K562 (cell line): ENCODE measurements at regions not wholly inside any gene's neighbourhood (a gene's known extent, or its start where the extent isn't known, plus 50 kb on each side); places are given as distances from the start of the nearest gene placed in this dataset.

Source experiments
- ATAC-seq: fragments of 200-7000 bp; cut with Tn5 transposase; 3 replicates; pipeline ENCODE4 v1.9.1; 2020; ENCODE audit warnings: moderate library complexity
- BruUV-seq: library from RNA; stranded (reverse); fragments of 400-500 nt; replicated peaks from 2 replicates; lab custom pipeline; 2021; lab: Mats Ljungman, UMichigan
- CTCF ChIA-PET: fragments of 300-600 bp; formaldehyde crosslinking; extraction: SDS; loops from one replicate; lab custom pipeline; 2021; ENCODE audit warnings: low intra/inter-chr PET ratio; lab: Yijun Ruan, JAX
- POLR2A ChIA-PET: fragments of 300-600, 350-650 bp; sonication (Branson Sonifier 250); formaldehyde crosslinking; extraction: SDS; loops from one replicate; lab custom pipeline; 2021; ENCODE audit warnings: antibody characterized with exemption, inconsistent platforms; lab: Yijun Ruan, JAX
- DNase-seq, 4 experiments: peaks; one replicate each; pipeline versions ENCODE4 v3.0.0 to v3.0.0-alpha.2; 2011 to 2018; ENCODE audit warnings: low spot score in 3 of 4, mixed read lengths in 3 of 4; ENCODE audit errors: extremely low read depth in 1 of 4
- FAIRE-seq: peaks from 2 replicates; lab custom pipeline; 2011; peaks lifted over from hg19 to GRCh38; lab: Jason Lieb, UNC
- H2AFZ ChIP-seq: 2 replicates; pipeline ENCODE4 v1.6.0; 2011; ENCODE audit warnings: low read depth, low read length, control low read depth, inconsistent platforms
- H3K27ac ChIP-seq: fragments of 200-600 bp; 3 replicates; pipeline ENCODE4 v1.8.0; 2011; ENCODE audit warnings: low read depth, mild to moderate bottlenecking, control low read depth, inconsistent platforms, low read length, moderate library complexity, mixed read lengths; ENCODE audit errors: extremely low read depth
- H3K27me3 ChIP-seq, 2 experiments: fragments of 300-600 bp in 1 of 2; 2 replicates in 1 of 2; 3 replicates in 1 of 2; pipeline versions ENCODE4 v1.6.0 to v1.8.0; 2011; ENCODE audit warnings: inconsistent platforms in 2 of 2, low read length in 2 of 2, mild to moderate bottlenecking in 1 of 2, mixed read lengths in 1 of 2, moderate library complexity in 1 of 2; ENCODE audit not compliant: control insufficient read depth in 2 of 2, insufficient read depth in 2 of 2
- H3K36me3 ChIP-seq: fragments of 300-600 bp; 3 replicates; pipeline ENCODE4 v1.8.0; 2011; ENCODE audit warnings: mild to moderate bottlenecking, low read length, inconsistent platforms; ENCODE audit not compliant: control insufficient read depth, insufficient read depth
- H3K4me1 ChIP-seq, 2 experiments: fragments of 200-600 bp in 1 of 2; replicated peaks in 1 of 2; 2 replicates in 1 of 2; 3 replicates in 1 of 2; pipeline versions ENCODE4 v1.5.1 to v1.8.0; 2011; ENCODE audit warnings: inconsistent platforms in 2 of 2, low read length in 2 of 2, mild to moderate bottlenecking in 1 of 2, mixed read lengths in 1 of 2, moderate library complexity in 1 of 2; ENCODE audit not compliant: control insufficient read depth in 2 of 2, insufficient read depth in 2 of 2
- H3K4me2 ChIP-seq: 2 replicates; pipeline ENCODE4 v1.6.1; 2011; ENCODE audit warnings: low read length, control low read depth, inconsistent platforms, mixed read lengths; ENCODE audit not compliant: insufficient read depth
- H3K4me3 ChIP-seq: fragments of 200-600 bp; sonication (generic), shearing (Covaris generic); 2 replicates; pipeline ENCODE4 v1.5.1; 2016; ENCODE audit warnings: control low read depth, inconsistent platforms
- H3K79me2 ChIP-seq: fragments of 200-600 bp; 3 replicates; pipeline ENCODE4 v1.8.0; 2011; ENCODE audit warnings: low read length, inconsistent platforms; ENCODE audit not compliant: control insufficient read depth, insufficient read depth
- H3K9ac ChIP-seq, 2 experiments: 2 replicates each; pipeline versions ENCODE4 v1.6.0 to v1.6.1; 2011; ENCODE audit warnings: low read depth in 2 of 2, low read length in 2 of 2, control low read depth in 1 of 2, inconsistent platforms in 1 of 2, mild to moderate bottlenecking in 1 of 2, mixed read lengths in 1 of 2; ENCODE audit not compliant: insufficient read depth in 1 of 2
- H3K9me1 ChIP-seq: one replicate; pipeline ENCODE4 v1.6.0; 2011; ENCODE audit warnings: inconsistent platforms, mild to moderate bottlenecking, low read length, moderate library complexity; ENCODE audit not compliant: control insufficient read depth, insufficient read depth
- H3K9me3 ChIP-seq: replicated peaks from 2 replicates; pipeline ENCODE4 v1.5.1; 2011; ENCODE audit warnings: low read depth, low read length, inconsistent platforms; ENCODE audit not compliant: control insufficient read depth, insufficient read depth
- H4K20me1 ChIP-seq: replicated peaks from 2 replicates; pipeline ENCODE4 v1.6.1; 2011; ENCODE audit warnings: low read length, inconsistent platforms, mixed read lengths; ENCODE audit not compliant: control insufficient read depth, insufficient read depth
- AFF4 ChIP-seq: sonication (generic); formaldehyde crosslinking; IDR thresholded peaks from 2 replicates; pipeline ENCODE4 v1.8.0; 2023; ENCODE audit warnings: mild to moderate bottlenecking, missing genetic modification reagents
- C11orf30 ChIP-seq: fragments of 450-650 bp; IDR thresholded peaks from 2 replicates; pipeline ENCODE4 v1.6.1; 2016; ENCODE audit warnings: low read depth, mild to moderate bottlenecking
- DPF2 ChIP-seq: fragments of 450-650 bp; IDR thresholded peaks from 2 replicates; pipeline ENCODE4 v1.6.1; 2016
- ELF4 ChIP-seq: fragments of 450-650 bp; formaldehyde crosslinking; IDR thresholded peaks from 2 replicates; pipeline ENCODE4 v1.4.0; 2022; ENCODE audit warnings: missing genetic modification characterization
- HMBOX1 ChIP-seq: sonication (generic); IDR thresholded peaks from 2 replicates; pipeline ENCODE4 v1.6.1; 2016
- MAFG ChIP-seq: fragments of 450-650 bp; conservative IDR thresholded peaks from 2 replicates; pipeline ENCODE4 v1.6.1; 2016; ENCODE audit warnings: missing genetic modification characterization, missing compliant biosample characterization
- MEF2A ChIP-seq: IDR thresholded peaks from 2 replicates; pipeline ENCODE4 v1.6.1; 2011; ENCODE audit warnings: low read depth, mild to moderate bottlenecking, low read length, moderate library complexity; ENCODE audit not compliant: control insufficient read depth
- NFE2 ChIP-seq: IDR thresholded peaks from 2 replicates; pipeline ENCODE4 v1.6.1; 2014; ENCODE audit warnings: antibody characterized with exemption, low read depth
- NR2F6 ChIP-seq: fragments of 450-650 bp; formaldehyde crosslinking; IDR thresholded peaks from 2 replicates; pipeline ENCODE4 v1.4.0; 2020; ENCODE audit warnings: mild to moderate bottlenecking
- PHF8 ChIP-seq: fragments of 200-600 bp; sonication (generic); IDR thresholded peaks from 2 replicates; pipeline ENCODE4 v1.6.1; 2012; ENCODE audit warnings: mixed run types, mild to moderate bottlenecking, inconsistent platforms, low read length, moderate library complexity, borderline replicate concordance
- SAFB2 ChIP-seq: fragments of 200-400 bp; formaldehyde crosslinking; IDR thresholded peaks from 2 replicates; pipeline ENCODE4 v1.6.1; 2018; ENCODE audit warnings: borderline replicate concordance, low read length, low read depth, moderate library complexity; ENCODE audit not compliant: severe bottlenecking
- SP2 ChIP-seq: IDR thresholded peaks from 2 replicates; pipeline ENCODE4 v1.6.1; 2011; ENCODE audit warnings: mild to moderate bottlenecking, low read depth, low read length, moderate library complexity; ENCODE audit not compliant: poor library complexity, severe bottlenecking; ENCODE audit errors: extremely low read depth
- WHSC1 ChIP-seq: IDR thresholded peaks from one replicate; pipeline ENCODE4 v1.6.1; 2012; ENCODE audit warnings: low read length, control low read depth, inconsistent platforms
- ZBTB26 ChIP-seq: fragments of 450-650 bp; formaldehyde crosslinking; IDR thresholded peaks from 2 replicates; pipeline ENCODE4 v1.4.0; 2022; ENCODE audit warnings: missing genetic modification characterization
- ZNF146 ChIP-seq: IDR thresholded peaks from one replicate; pipeline ENCODE4 v1.6.1; 2018; ENCODE audit warnings: missing compliant biosample characterization; ENCODE audit not compliant: unreplicated experiment
- ZNF316 ChIP-seq: fragments of 450-650 bp; IDR thresholded peaks from 2 replicates; pipeline ENCODE4 v1.6.1; 2016
- WGBS: fragments of 100-300 bp; shearing (Covaris generic); methylation state at CpG from one replicate; pipeline ENCODE4 v1.1.6; 2016; ENCODE audit warnings: low coverage, mixed read lengths; ENCODE audit not compliant: insufficient coverage; ENCODE audit errors: missing lambda C conversion rate; 5-methylcytosine and 5-hydroxymethylcytosine counted together
- in situ Hi-C: fragments of 300-500 bp; cut with MboI; formaldehyde crosslinking; loops from 4 replicates; pipeline ENCODE4 v1.15.0; 2018; ENCODE audit warnings: inconsistent platforms, mixed read lengths
- intact Hi-C: fragments of 100-400 bp; cut with micrococcal nuclease; formaldehyde crosslinking; loops from 2 replicates; pipeline ENCODE4 v1.14.2; 2022

GRCh38 chr2:191620144-191620543 is 57.8 kb upstream of the NABP1 start:
- no peak overlapping the region for H3K4me3 ChIP-seq
- H4K20me1 ChIP-seq, result no peaks in the 10 kb centered on the region
- no peaks in the 10 kb centered on the region for H3K36me3 ChIP-seq
- BruUV-seq, result no TSS peak
- H3K9me1 ChIP-seq, result no peaks in the 10 kb centered on the region
- H3K9ac ChIP-seq, result no peak overlapping the region
- peaks cover 0 to 16% of the 10 kb centered on the region in 2 experiments; a peak in 4 of 5 replicates for H3K4me1 ChIP-seq
- intact Hi-C loops, result no loop called here
- FAIRE-seq (peak; percentile 74), ATAC-seq (peak; percentile 75), DNase-seq (peak in 2 of 4 experiments; percentile 14 to 36)
- ChIA-PET POLR2A (interaction anchor here (0.6 to 2.0 kb wide), 2 partner anchors 23 to 57 kb away, joined by 3 to 5 read pairs; partner anchors contain the start of gene NABP1), CTCF (no interaction called here)
- no peaks in the 10 kb centered on the region for H3K27me3 ChIP-seq
- H3K79me2 ChIP-seq, result no peaks in the 10 kb centered on the region
- no peak for TF ChIP-seq ELF4 (CRISPR knock-in tag)
- peak; percentile 50; the same call in 1 of the 2 replicates for TF ChIP-seq HMBOX1
- TF ChIP-seq ZBTB26 (CRISPR knock-in tag), result no peak
- TF ChIP-seq C11orf30, result peak; percentile 69
- no peak for TF ChIP-seq MEF2A
- TF ChIP-seq AFF4 (CRISPR knock-in tag), result no peak
- 0 out of 2 replicates have a peak, but pooled peaks have one; percentile 19 for TF ChIP-seq DPF2
- TF ChIP-seq ZNF146 (CRISPR knock-in tag), result no peak
- TF ChIP-seq WHSC1, result no peak
- TF ChIP-seq SAFB2, result no peak
- TF ChIP-seq SP2, result no peak
- peak; percentile 84 for TF ChIP-seq NFE2
- no peak for TF ChIP-seq NR2F6
- TF ChIP-seq PHF8, result no peak
- peak; percentile 68 for TF ChIP-seq ZNF316
- peak; percentile 64 for TF ChIP-seq MAFG
- H2AFZ ChIP-seq, result peak overlapping the region; percentile 16; the same call in 1 of the 2 replicates
- WGBS, result 18% methylated on average over 1 of the region's 1 CpG
- in situ Hi-C loops, result no loop called here
- H3K9me3 ChIP-seq, result no peaks in the 10 kb centered on the region
- H3K27ac ChIP-seq, result no peak overlapping the region
- H3K4me2 ChIP-seq, result no peak overlapping the region
